ENCODE measurements at regions not wholly inside any gene's neighbourhood (a gene's known extent, or its start where the extent isn't known, plus 50 kb on each side); places are given as distances from the start of the nearest gene placed in this dataset.

GRCh38 chr11:13104619-13105236 lies 95.6 kb downstream of the RASSF10 start:
- TF ChIP-seq CTCF (IDR thresholded peaks at IDR 0.05; ENCODE audit: insufficient read depth, low read depth, low read length, missing control alignments): no peak
- DNase-seq (ENCODE audit: low read depth): no peak
- H3K4me3 ChIP-seq (ENCODE audit: low read depth, low read length): no peak overlapping the region

- DNase-seq (ENCODE audit: low read depth): peak; percentile 28
- no peak overlapping the region for H3K4me3 ChIP-seq (ENCODE audit: low read depth, low read length)
- no peak for TF ChIP-seq CTCF (IDR thresholded peaks at IDR 0.05; ENCODE audit: insufficient read depth, low read depth, low read length, missing control alignments)
Measured at GRCh38 chr11:13105237-13105844, 96.2 kb downstream of the RASSF10 start.

- no peak for DNase-seq (ENCODE audit: low read depth)
- H3K4me3 ChIP-seq (ENCODE audit: low read depth, low read length): no peak overlapping the region
- no peak for TF ChIP-seq CTCF (IDR thresholded peaks at IDR 0.05; ENCODE audit: insufficient read depth, low read depth, low read length, missing control alignments)
Measured at GRCh38 chr11:13107544-13108044, 98.5 kb downstream of the RASSF10 start.

- no peak for DNase-seq (ENCODE audit: low read depth)
- H3K4me3 ChIP-seq (ENCODE audit: low read depth, low read length): no peak overlapping the region
- no peak for TF ChIP-seq CTCF (IDR thresholded peaks at IDR 0.05; ENCODE audit: insufficient read depth, low read depth, low read length, missing control alignments)
Measured at GRCh38 chr11:13108416-13108815, 99.3 kb downstream of the RASSF10 start.

GRCh38 chr11:13109616-13110015 lies 100.5 kb downstream of the RASSF10 start:
- TF ChIP-seq CTCF (IDR thresholded peaks at IDR 0.05; ENCODE audit: insufficient read depth, low read depth, low read length, missing control alignments): no peak
- DNase-seq (ENCODE audit: low read depth): no peak
- no peak overlapping the region for H3K4me3 ChIP-seq (ENCODE audit: low read depth, low read length)

- DNase-seq (ENCODE audit: low read depth): no peak
- H3K4me3 ChIP-seq (ENCODE audit: low read depth, low read length): no peak overlapping the region
- no peak for TF ChIP-seq CTCF (IDR thresholded peaks at IDR 0.05; ENCODE audit: insufficient read depth, low read depth, low read length, missing control alignments)
Measured at GRCh38 chr11:13110145-13110544, 101.0 kb downstream of the RASSF10 start.
